A549 (cell line): ENCODE measurements at regions not wholly inside any gene's neighbourhood (a gene's known extent, or its start where the extent isn't known, plus 50 kb on each side); places are given as distances from the start of the nearest gene placed in this dataset.

Source experiments
- ATAC-seq, 2 experiments: fragments of 200-7000 bp in 1 of 2; fragments of >200 bp in 1 of 2; cut with Nextera tagmentation in 1 of 2; cut with Tn5 transposase in 1 of 2; 3 replicates each; pipeline versions ENCODE4 v1.8.0 to v1.9.1; 2018 to 2020; ENCODE audit warnings: mild to moderate bottlenecking in 1 of 2, moderate library complexity in 1 of 2
- CTCF ChIA-PET: fragments of 300-600 bp; sonication (Branson Sonifier 250); formaldehyde crosslinking; extraction: SDS; loops from one replicate; lab custom pipeline; 2021; ENCODE audit warnings: antibody characterized with exemption, inconsistent platforms; lab: Yijun Ruan, JAX
- POLR2A ChIA-PET: fragments of 350-600 bp; formaldehyde crosslinking; extraction: SDS; loops from one replicate; lab custom pipeline; 2021; ENCODE audit warnings: antibody characterized with exemption, inconsistent platforms; lab: Yijun Ruan, JAX
- DNase-seq, 2 experiments: peaks; one replicate each; pipeline versions ENCODE4 v3.0.0 to v3.0.0-alpha.2; 2011 to 2016; ENCODE audit warnings: low read depth in 1 of 2, low spot score in 1 of 2
- FAIRE-seq: peaks from 2 replicates; lab custom pipeline; 2011; peaks lifted over from hg19 to GRCh38; lab: Jason Lieb, UNC
- H3K27ac ChIP-seq, 2 experiments: fragments of >200 bp; sonication (Bioruptor Twin); formaldehyde crosslinking; 3 replicates each; pipeline ENCODE4 v1.5.1; 2016 to 2017
- H3K4me1 ChIP-seq: fragments of >200 bp; sonication (Bioruptor Twin); formaldehyde crosslinking; 3 replicates; pipeline ENCODE4 v1.6.1; 2016
- H3K4me2 ChIP-seq: fragments of >200 bp; sonication (Bioruptor Twin); formaldehyde crosslinking; 3 replicates; pipeline ENCODE4 v1.6.1; 2016
- H3K4me3 ChIP-seq: fragments of >200 bp; sonication (Bioruptor Twin); formaldehyde crosslinking; 3 replicates; pipeline ENCODE4 v1.5.1; 2016
- H3K9me3 ChIP-seq: fragments of >200 bp; sonication (Bioruptor Twin); formaldehyde crosslinking; 3 replicates; pipeline ENCODE4 v1.6.1; 2016
- CBX2 ChIP-seq: fragments of 200-600 bp; sonication (generic); IDR thresholded peaks from 2 replicates; pipeline ENCODE4 v1.6.1; 2016; ENCODE audit warnings: low read depth, mild to moderate bottlenecking, borderline replicate concordance
- CHD2 ChIP-seq: fragments of 150-350 bp; IDR thresholded peaks from 2 replicates; pipeline ENCODE4 v1.6.1; 2014; ENCODE audit warnings: low read length; ENCODE audit not compliant: partially characterized antibody
- CHD4 ChIP-seq: fragments of 200-600 bp; sonication (generic); IDR thresholded peaks from 2 replicates; pipeline ENCODE4 v1.6.1; 2016; ENCODE audit warnings: antibody characterized with exemption, mild to moderate bottlenecking, borderline replicate concordance
- EHMT2 ChIP-seq: fragments of 200-600 bp; sonication (generic); IDR thresholded peaks from 2 replicates; pipeline ENCODE4 v1.6.1; 2016; ENCODE audit warnings: antibody characterized with exemption, low read depth, mild to moderate bottlenecking, moderate library complexity
- ESRRA ChIP-seq: fragments of 150-350 bp; IDR thresholded peaks from 2 replicates; pipeline ENCODE4 v1.6.1; 2014; ENCODE audit warnings: mild to moderate bottlenecking, low read length, borderline replicate concordance
- FOSB ChIP-seq: fragments of 250-450 bp; sonication (Bioruptor Pico); IDR thresholded peaks from 2 replicates; pipeline ENCODE4 v1.5.0; 2020; ENCODE audit warnings: mild to moderate bottlenecking, moderate library complexity
- FOSL2 ChIP-seq, 2 experiments: fragments of 450-650 bp in 1 of 2; fragments of >200 bp in 1 of 2; sonication (Bioruptor Twin) in 1 of 2; formaldehyde crosslinking; IDR thresholded peaks; 2 replicates each; pipeline versions ENCODE4 v1.5.0 to v1.6.1; 2016 to 2020; ENCODE audit warnings: mild to moderate bottlenecking in 1 of 2, moderate library complexity in 1 of 2
- FOXS1 ChIP-seq: fragments of 250-450 bp; sonication (Bioruptor Pico); IDR thresholded peaks from 2 replicates; pipeline ENCODE4 v1.5.0; 2020; ENCODE audit warnings: mild to moderate bottlenecking, moderate library complexity
- HEYL ChIP-seq: fragments of 250-450 bp; sonication (Bioruptor Pico); IDR thresholded peaks from 2 replicates; pipeline ENCODE4 v1.8.0; 2021; ENCODE audit warnings: mild to moderate bottlenecking, moderate library complexity
- HOXA7 ChIP-seq: fragments of 250-450 bp; sonication (Bioruptor Pico); IDR thresholded peaks from 2 replicates; pipeline ENCODE4 v1.5.0; 2020; ENCODE audit warnings: mild to moderate bottlenecking, moderate library complexity
- HOXB13 ChIP-seq: fragments of 250-450 bp; sonication (Bioruptor Pico); IDR thresholded peaks from 2 replicates; pipeline ENCODE4 v1.5.0; 2020; ENCODE audit warnings: low read depth, mild to moderate bottlenecking, moderate library complexity
- KDM1A ChIP-seq: fragments of 200-600 bp; sonication (generic); IDR thresholded peaks from 2 replicates; pipeline ENCODE4 v1.6.1; 2016; ENCODE audit warnings: low read depth, mild to moderate bottlenecking
- MAZ ChIP-seq: fragments of 150-350 bp; IDR thresholded peaks from 2 replicates; pipeline ENCODE4 v1.6.1; 2014; ENCODE audit warnings: antibody characterized with exemption, low read depth, low read length, borderline replicate concordance
- MYC ChIP-seq: IDR thresholded peaks from 2 replicates; pipeline ENCODE4 v1.6.1; 2012; ENCODE audit warnings: mild to moderate bottlenecking, inconsistent platforms, low read length, improper control_type of control experiment, borderline replicate concordance
- NPAS2 ChIP-seq: fragments of 250-450 bp; sonication (Bioruptor Pico); IDR thresholded peaks from 2 replicates; pipeline ENCODE4 v1.8.0; 2022; ENCODE audit warnings: mild to moderate bottlenecking, moderate library complexity, borderline replicate concordance
- PHF8 ChIP-seq: fragments of 200-600 bp; sonication (generic); IDR thresholded peaks from 2 replicates; pipeline ENCODE4 v1.6.1; 2016; ENCODE audit warnings: low read depth, mild to moderate bottlenecking, antibody characterized with exemption, moderate library complexity, borderline replicate concordance
- RAD21 ChIP-seq, 2 experiments: fragments of >200 bp in 1 of 2; sonication (Bioruptor Twin) in 1 of 2; formaldehyde crosslinking in 1 of 2; IDR thresholded peaks in 1 of 2; conservative IDR thresholded peaks in 1 of 2; 2 replicates in 1 of 2; 3 replicates in 1 of 2; pipeline ENCODE4 v1.6.1; 2012 to 2018; ENCODE audit warnings: inconsistent platforms in 1 of 2
- RCOR1 ChIP-seq: fragments of 150-350 bp; IDR thresholded peaks from 2 replicates; pipeline ENCODE4 v1.6.1; 2014; ENCODE audit warnings: antibody characterized with exemption, low read length, low read depth
- RFX5 ChIP-seq: fragments of 450-650 bp; IDR thresholded peaks from 2 replicates; pipeline ENCODE4 v1.7.1; 2014; ENCODE audit warnings: antibody characterized with exemption, mild to moderate bottlenecking, moderate library complexity
- RNF2 ChIP-seq: fragments of 200-600 bp; sonication (generic); IDR thresholded peaks from 2 replicates; pipeline ENCODE4 v1.6.1; 2016; ENCODE audit warnings: low read depth, mild to moderate bottlenecking, antibody characterized with exemption, moderate library complexity, borderline replicate concordance
- SREBF2 ChIP-seq: fragments of 450-650 bp; IDR thresholded peaks from 2 replicates; pipeline ENCODE4 v1.6.1; 2014; ENCODE audit warnings: mild to moderate bottlenecking, moderate library complexity
- TFCP2L1 ChIP-seq: fragments of 250-450 bp; sonication (Bioruptor Pico); IDR thresholded peaks from 2 replicates; pipeline ENCODE4 v1.5.0; 2021; ENCODE audit warnings: mild to moderate bottlenecking
- ZSCAN20 ChIP-seq: fragments of 250-450 bp; sonication (Bioruptor Pico); IDR thresholded peaks from 2 replicates; pipeline ENCODE4 v1.8.0; 2022; ENCODE audit warnings: mild to moderate bottlenecking, moderate library complexity
- WGBS: methylation state at CpG from one replicate; pipeline ENCODE4 v1.1.6; 2017; ENCODE audit errors: missing lambda C conversion rate; 5-methylcytosine and 5-hydroxymethylcytosine counted together
- TF ChIP-seq, protein P1 (sequence below): IDR thresholded peaks from 2 replicates; pipeline ENCODE4 v1.6.1; 2012
- TF ChIP-seq, protein P2 (sequence below): fragments of >200 bp; sonication (Bioruptor Twin); formaldehyde crosslinking; IDR thresholded peaks from 2 replicates; pipeline ENCODE4 v1.6.1; 2016
- TF ChIP-seq, protein P3 (sequence below): fragments of >200 bp; sonication (Bioruptor Twin); formaldehyde crosslinking; IDR thresholded peaks from 3 replicates; pipeline ENCODE4 v1.6.1; 2016
- TF ChIP-seq, protein P4 (sequence below): fragments of 150-350 bp; IDR thresholded peaks from 2 replicates; pipeline ENCODE4 v1.6.1; 2014; ENCODE audit warnings: low read depth, mild to moderate bottlenecking, low read length
- TF ChIP-seq, protein P5 (sequence below): fragments of 200-600 bp; sonication (generic); IDR thresholded peaks from 2 replicates; pipeline ENCODE4 v1.6.1; 2016; ENCODE audit warnings: antibody characterized with exemption, mild to moderate bottlenecking, moderate library complexity
- TF ChIP-seq, protein P6 (sequence below): IDR thresholded peaks from 2 replicates; pipeline ENCODE4 v1.6.1; 2012; ENCODE audit warnings: low read depth, borderline replicate concordance

DNA sequence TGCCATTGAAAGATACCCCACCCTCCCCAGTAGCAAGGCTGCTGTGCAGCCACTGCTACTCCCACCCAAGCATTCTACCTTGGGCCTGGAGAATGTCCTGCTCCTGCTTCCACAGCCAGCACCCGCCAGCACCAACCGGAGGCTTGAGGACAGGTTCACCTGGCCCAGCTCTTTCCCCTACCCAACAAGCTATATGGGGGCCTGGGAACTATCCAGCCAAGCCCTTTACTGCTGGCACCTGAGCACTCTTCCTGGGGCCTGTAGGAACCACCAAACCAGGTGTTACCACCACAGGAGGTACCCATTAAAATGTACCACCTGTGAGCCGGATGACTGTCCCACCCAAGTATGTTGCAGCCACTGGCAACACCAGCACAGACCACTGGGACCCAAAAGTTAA lies 86.1 kb upstream of the GHR start:
- no peak overlapping the region for H3K4me3 ChIP-seq
- H3K4me2 ChIP-seq = no peak overlapping the region
- H3K9me3 ChIP-seq = no peaks in the 10 kb centered on the region
- no peaks in the 10 kb centered on the region for H3K4me1 ChIP-seq
- H3K27ac ChIP-seq = no peak overlapping the region
- WGBS = 0% methylated on average over 1 of the region's 3 CpGs
- DNase-seq (no peak), ATAC-seq (no peak), FAIRE-seq (no peak)
- TF ChIP-seq HOXA7 (CRISPR knock-in tag) (no peak), FOSB (CRISPR knock-in tag) (no peak), RFX5 (no peak), NPAS2 (CRISPR knock-in tag) (no peak), RAD21 (conservative IDR thresholded peaks at IDR 0.05 in 1 of 2, IDR thresholded peaks at IDR 0.05 in 1 of 2) (no peak), SREBF2 (no peak), KDM1A (no peak), EHMT2 (no peak)
- TF ChIP-seq, protein P1, sequence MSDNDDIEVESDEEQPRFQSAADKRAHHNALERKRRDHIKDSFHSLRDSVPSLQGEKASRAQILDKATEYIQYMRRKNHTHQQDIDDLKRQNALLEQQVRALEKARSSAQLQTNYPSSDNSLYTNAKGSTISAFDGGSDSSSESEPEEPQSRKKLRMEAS = no peak
- TF ChIP-seq, protein P2, sequence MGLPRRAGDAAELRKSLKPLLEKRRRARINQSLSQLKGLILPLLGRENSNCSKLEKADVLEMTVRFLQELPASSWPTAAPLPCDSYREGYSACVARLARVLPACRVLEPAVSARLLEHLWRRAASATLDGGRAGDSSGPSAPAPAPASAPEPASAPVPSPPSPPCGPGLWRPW = no peak
- POLR2A ChIA-PET = no interaction called here
- CTCF ChIA-PET = no interaction called here

DNA sequence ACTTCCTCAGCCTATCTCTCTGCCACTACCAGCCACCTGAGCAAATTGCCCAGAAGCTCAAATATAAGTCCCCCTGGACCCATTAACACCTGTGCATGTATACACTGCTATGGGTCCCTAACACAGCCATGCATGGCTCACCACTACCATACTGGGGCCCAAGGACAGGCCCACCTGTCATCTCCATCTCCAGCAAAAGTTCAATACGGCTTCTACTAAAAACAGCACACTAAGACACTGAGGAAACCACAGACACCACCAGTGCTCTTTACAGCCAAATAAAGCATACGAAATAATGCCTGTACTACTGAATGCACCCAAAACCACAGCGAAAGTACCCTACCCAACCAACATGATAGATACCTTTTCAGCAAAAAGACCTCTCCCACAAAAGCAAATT lies 85.6 kb upstream of the GHR start:
- H3K27ac ChIP-seq = no peak overlapping the region
- no peaks in the 10 kb centered on the region for H3K4me1 ChIP-seq
- no peaks in the 10 kb centered on the region for H3K9me3 ChIP-seq
- FAIRE-seq (no peak), ATAC-seq (no peak), DNase-seq (no peak)
- H3K4me2 ChIP-seq = no peak overlapping the region
- POLR2A ChIA-PET = no interaction called here
- CTCF ChIA-PET = no interaction called here
- no peak overlapping the region for H3K4me3 ChIP-seq
- 0% methylated on average over 3 of the region's 3 CpGs for WGBS
- TF ChIP-seq CHD2 (no peak), FOSL2 (IDR thresholded peaks at IDR 0.05) (no peak), FOSL2 (CRISPR knock-in tag; IDR thresholded peaks at IDR 0.05) (no peak), CBX2 (no peak), TFCP2L1 (CRISPR knock-in tag) (no peak), FOXS1 (CRISPR knock-in tag) (no peak), RAD21 (conservative IDR thresholded peaks at IDR 0.05 in 1 of 2, IDR thresholded peaks at IDR 0.05 in 1 of 2) (no peak), MYC (no peak), MAZ (no peak), RNF2 (no peak), ZSCAN20 (no peak)
- TF ChIP-seq, protein P3, sequence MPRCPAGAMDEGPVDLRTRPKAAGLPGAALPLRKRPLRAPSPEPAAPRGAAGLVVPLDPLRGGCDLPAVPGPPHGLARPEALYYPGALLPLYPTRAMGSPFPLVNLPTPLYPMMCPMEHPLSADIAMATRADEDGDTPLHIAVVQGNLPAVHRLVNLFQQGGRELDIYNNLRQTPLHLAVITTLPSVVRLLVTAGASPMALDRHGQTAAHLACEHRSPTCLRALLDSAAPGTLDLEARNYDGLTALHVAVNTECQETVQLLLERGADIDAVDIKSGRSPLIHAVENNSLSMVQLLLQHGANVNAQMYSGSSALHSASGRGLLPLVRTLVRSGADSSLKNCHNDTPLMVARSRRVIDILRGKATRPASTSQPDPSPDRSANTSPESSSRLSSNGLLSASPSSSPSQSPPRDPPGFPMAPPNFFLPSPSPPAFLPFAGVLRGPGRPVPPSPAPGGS = no peak
- TF ChIP-seq, all 56 proteins: peak for 0

DNA sequence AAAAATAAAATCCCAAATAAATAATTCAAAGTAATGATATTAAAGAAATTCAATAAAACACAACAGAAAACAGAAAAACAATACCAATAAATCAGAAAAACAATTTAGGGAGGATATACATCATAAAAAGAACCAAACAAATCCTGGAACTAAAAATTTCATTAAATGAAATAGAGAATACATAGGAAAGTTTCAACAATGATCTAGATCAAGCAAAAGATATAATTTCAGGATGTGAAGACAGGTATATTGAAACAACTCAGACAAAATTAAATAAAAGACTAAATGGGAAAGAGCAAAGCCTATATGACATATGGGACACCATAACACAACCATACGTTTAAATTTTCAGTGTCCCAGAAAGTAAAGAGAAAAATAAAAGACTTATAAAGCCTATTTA lies 85.1 kb upstream of the GHR start:
- Histone ChIP-seq H3K4me3 (no peak overlapping the region), H3K27ac (no peak overlapping the region), H3K4me1 (no peaks in the 10 kb centered on the region), H3K4me2 (no peak overlapping the region), H3K9me3 (no peaks in the 10 kb centered on the region)
- CTCF ChIA-PET = no interaction called here
- DNase-seq (no peak), ATAC-seq (no peak), FAIRE-seq (no peak)
- WGBS = 0% methylated on average over 1 of the region's 1 CpG
- POLR2A ChIA-PET = no interaction called here
- TF ChIP-seq RCOR1 (no peak), SREBF2 (no peak), CHD4 (no peak), HOXB13 (no peak), HEYL (CRISPR knock-in tag) (no peak), PHF8 (no peak), ESRRA (no peak)
- TF ChIP-seq, protein P4, sequence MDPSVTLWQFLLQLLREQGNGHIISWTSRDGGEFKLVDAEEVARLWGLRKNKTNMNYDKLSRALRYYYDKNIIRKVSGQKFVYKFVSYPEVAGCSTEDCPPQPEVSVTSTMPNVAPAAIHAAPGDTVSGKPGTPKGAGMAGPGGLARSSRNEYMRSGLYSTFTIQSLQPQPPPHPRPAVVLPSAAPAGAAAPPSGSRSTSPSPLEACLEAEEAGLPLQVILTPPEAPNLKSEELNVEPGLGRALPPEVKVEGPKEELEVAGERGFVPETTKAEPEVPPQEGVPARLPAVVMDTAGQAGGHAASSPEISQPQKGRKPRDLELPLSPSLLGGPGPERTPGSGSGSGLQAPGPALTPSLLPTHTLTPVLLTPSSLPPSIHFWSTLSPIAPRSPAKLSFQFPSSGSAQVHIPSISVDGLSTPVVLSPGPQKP = no peak
- TF ChIP-seq, protein P5, sequence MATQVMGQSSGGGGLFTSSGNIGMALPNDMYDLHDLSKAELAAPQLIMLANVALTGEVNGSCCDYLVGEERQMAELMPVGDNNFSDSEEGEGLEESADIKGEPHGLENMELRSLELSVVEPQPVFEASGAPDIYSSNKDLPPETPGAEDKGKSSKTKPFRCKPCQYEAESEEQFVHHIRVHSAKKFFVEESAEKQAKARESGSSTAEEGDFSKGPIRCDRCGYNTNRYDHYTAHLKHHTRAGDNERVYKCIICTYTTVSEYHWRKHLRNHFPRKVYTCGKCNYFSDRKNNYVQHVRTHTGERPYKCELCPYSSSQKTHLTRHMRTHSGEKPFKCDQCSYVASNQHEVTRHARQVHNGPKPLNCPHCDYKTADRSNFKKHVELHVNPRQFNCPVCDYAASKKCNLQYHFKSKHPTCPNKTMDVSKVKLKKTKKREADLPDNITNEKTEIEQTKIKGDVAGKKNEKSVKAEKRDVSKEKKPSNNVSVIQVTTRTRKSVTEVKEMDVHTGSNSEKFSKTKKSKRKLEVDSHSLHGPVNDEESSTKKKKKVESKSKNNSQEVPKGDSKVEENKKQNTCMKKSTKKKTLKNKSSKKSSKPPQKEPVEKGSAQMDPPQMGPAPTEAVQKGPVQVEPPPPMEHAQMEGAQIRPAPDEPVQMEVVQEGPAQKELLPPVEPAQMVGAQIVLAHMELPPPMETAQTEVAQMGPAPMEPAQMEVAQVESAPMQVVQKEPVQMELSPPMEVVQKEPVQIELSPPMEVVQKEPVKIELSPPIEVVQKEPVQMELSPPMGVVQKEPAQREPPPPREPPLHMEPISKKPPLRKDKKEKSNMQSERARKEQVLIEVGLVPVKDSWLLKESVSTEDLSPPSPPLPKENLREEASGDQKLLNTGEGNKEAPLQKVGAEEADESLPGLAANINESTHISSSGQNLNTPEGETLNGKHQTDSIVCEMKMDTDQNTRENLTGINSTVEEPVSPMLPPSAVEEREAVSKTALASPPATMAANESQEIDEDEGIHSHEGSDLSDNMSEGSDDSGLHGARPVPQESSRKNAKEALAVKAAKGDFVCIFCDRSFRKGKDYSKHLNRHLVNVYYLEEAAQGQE = no peak
- TF ChIP-seq, protein P6, sequence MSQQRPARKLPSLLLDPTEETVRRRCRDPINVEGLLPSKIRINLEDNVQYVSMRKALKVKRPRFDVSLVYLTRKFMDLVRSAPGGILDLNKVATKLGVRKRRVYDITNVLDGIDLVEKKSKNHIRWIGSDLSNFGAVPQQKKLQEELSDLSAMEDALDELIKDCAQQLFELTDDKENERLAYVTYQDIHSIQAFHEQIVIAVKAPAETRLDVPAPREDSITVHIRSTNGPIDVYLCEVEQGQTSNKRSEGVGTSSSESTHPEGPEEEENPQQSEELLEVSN = no peak
